Cardiac septum (tissue), 1 donor: ENCODE measurements at regions not wholly inside any gene's neighbourhood (a gene's known extent, or its start where the extent isn't known, plus 50 kb on each side); places are given as distances from the start of the nearest gene placed in this dataset.
"Not testable (repeated sequence)": the region's sequence is repeated elsewhere in the genome, so short reads cannot be mapped to it uniquely, and the experiment has no call there.

ENCODE experiments used
- DNase-seq: peaks from one replicate; pipeline ENCODE4 v3.0.0-alpha.2; 2020; ENCODE audit warnings: low spot score
- intact Hi-C: fragments of 100-400 bp; cut with DNase I; formaldehyde crosslinking; loops from one replicate; pipeline ENCODE4 v1.14.0; 2022
- donor health status: DM: no; HTN: no; CAD: no.

- intact Hi-C loops = no loop called here
- peak; percentile 41 for DNase-seq
Observed at GRCh38 chr2:240191001-240191400, 50.5 kb upstream of the OTOS start.

- intact Hi-C loops = no loop called here
- peak; percentile 60 for DNase-seq
Observed at GRCh38 chr2:240192661-240193060, 52.2 kb upstream of the OTOS start.

- intact Hi-C loops = not testable (repeated sequence)
- peak; percentile 27 for DNase-seq
Observed at GRCh38 chr2:240194341-240194762, 53.9 kb upstream of the OTOS start.

- intact Hi-C loops = no loop called here
- peak; percentile 56 for DNase-seq
Observed at GRCh38 chr2:240195316-240195861, 54.9 kb upstream of the OTOS start.

GRCh38 chr2:240196716-240197461 lies 56.4 kb upstream of the OTOS start:
- intact Hi-C loops = no loop called here
- peak; percentile 74 for DNase-seq

GRCh38 chr2:240197462-240198139 lies 57.1 kb upstream of the OTOS start:
- intact Hi-C loops = no loop called here

GRCh38 chr2:240198226-240198625 lies 57.8 kb upstream of the OTOS start:
- no peak for DNase-seq
- intact Hi-C loops = no loop called here

More at GRCh38 chr2:240197462-240198139, 57.1 kb upstream of the OTOS start:
- peak; percentile 51 for DNase-seq

GRCh38 chr2:240199133-240199870 lies 58.8 kb upstream of the OTOS start:
- peak; percentile 61 for DNase-seq
- intact Hi-C loops = no loop called here

- intact Hi-C loops = no loop called here
- DNase-seq = peak; percentile 58
Observed at GRCh38 chr2:240200230-240201051, 60.0 kb upstream of the OTOS start.

- intact Hi-C loops = no loop called here
- DNase-seq = peak; percentile 54
Observed at GRCh38 chr2:240201866-240202265, 61.4 kb upstream of the OTOS start.

- no peak for DNase-seq
- intact Hi-C loops = no loop called here
Observed at GRCh38 chr2:240202586-240202985, 62.1 kb upstream of the OTOS start.

GRCh38 chr2:240203031-240203787 lies 62.8 kb upstream of the OTOS start:
- intact Hi-C loops = no loop called here
- no peak for DNase-seq

- no peak for DNase-seq
- intact Hi-C loops = no loop called here
Observed at GRCh38 chr2:240203788-240204270, 63.4 kb upstream of the OTOS start.

- DNase-seq = peak; percentile 66
- intact Hi-C loops = no loop called here
Observed at GRCh38 chr2:240204431-240205276, 64.2 kb upstream of the OTOS start.

- intact Hi-C loops = no loop called here
- DNase-seq = peak; percentile 73
Observed at GRCh38 chr2:240205348-240205747, 64.9 kb upstream of the OTOS start.

- DNase-seq = no peak
- intact Hi-C loops = no loop called here
Observed at GRCh38 chr2:240205772-240206171, 65.3 kb upstream of the OTOS start.

GRCh38 chr2:240206630-240207029 lies 66.2 kb upstream of the OTOS start:
- intact Hi-C loops = no loop called here
- no peak for DNase-seq

GRCh38 chr2:240207661-240208060 lies 67.2 kb upstream of the OTOS start:
- intact Hi-C loops = no loop called here
- peak; percentile 39 for DNase-seq
